SK-N-MC (cell line): ENCODE measurements at regions not wholly inside any gene's neighbourhood (a gene's known extent, or its start where the extent isn't known, plus 50 kb on each side); places are given as distances from the start of the nearest gene placed in this dataset.

Experiments
- EZH2 ChIP-seq: fragments of 200-600 bp; sonication (generic); IDR thresholded peaks from one replicate; pipeline ENCODE4 v1.6.1; 2017; ENCODE audit warnings: antibody characterized with exemption
- POLR2AphosphoS5 ChIP-seq: IDR thresholded peaks from 2 replicates; pipeline ENCODE4 v1.6.1; 2012; ENCODE audit warnings: mild to moderate bottlenecking, low read depth, low read length, borderline replicate concordance

DNA sequence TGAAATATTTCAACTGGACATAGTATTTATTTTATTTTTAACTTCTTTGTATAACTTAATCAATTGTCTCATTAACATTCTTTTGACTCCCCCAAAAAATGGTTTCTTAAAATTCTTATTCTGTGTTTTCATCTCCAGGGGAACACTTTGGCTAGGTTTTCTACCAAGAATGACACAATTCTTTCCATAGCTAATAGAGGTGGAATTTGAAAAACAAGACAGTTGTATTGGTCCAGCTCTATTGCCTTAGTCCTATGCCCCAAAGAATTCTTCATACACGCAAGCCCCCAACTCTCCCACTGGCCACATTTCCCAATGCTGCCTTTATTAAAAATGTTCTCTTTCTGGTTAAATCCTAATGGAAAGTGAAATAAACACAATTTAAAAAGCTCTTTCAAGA, 104.7 kb upstream of the PKDCC start:
- TF ChIP-seq POLR2AphosphoS5 (no peak), EZH2 (no peak)
